Panc1 (cell line): ENCODE measurements at regions not wholly inside any gene's neighbourhood (a gene's known extent, or its start where the extent isn't known, plus 50 kb on each side); places are given as distances from the start of the nearest gene placed in this dataset.
"Not testable (repeated sequence)": the region's sequence is repeated elsewhere in the genome, so short reads cannot be mapped to it uniquely, and the experiment has no call there.

Experiments
- ATAC-seq: fragments of 200-7000 bp; cut with Tn5 transposase; 2 replicates; pipeline ENCODE4 v1.9.1; 2020; ENCODE audit warnings: mild to moderate bottlenecking, moderate library complexity
- BruUV-seq: library from RNA; stranded (reverse); fragments of 400-500 nt; replicated peaks from 2 replicates; lab custom pipeline; 2021; lab: Mats Ljungman, UMichigan
- CTCF ChIA-PET: fragments of 300-600 bp; sonication (Branson Sonifier 250); formaldehyde crosslinking; loops from one replicate; lab custom pipeline; 2022; ENCODE audit warnings: antibody characterized with exemption; lab: Charles Lee
- POLR2A ChIA-PET: fragments of 300-600 bp; sonication (Branson Sonifier 250); formaldehyde crosslinking; loops from one replicate; lab custom pipeline; 2022; ENCODE audit warnings: antibody characterized with exemption; lab: Charles Lee
- DNase-seq: peaks from one replicate; pipeline ENCODE4 v3.0.0-alpha.2; 2010; ENCODE audit warnings: low read depth, low spot score
- H3K27ac ChIP-seq: 2 replicates; pipeline ENCODE4 v1.5.1; 2011; ENCODE audit warnings: mild to moderate bottlenecking, low read length, inconsistent platforms
- H3K27me3 ChIP-seq: fragments of 200-500 bp; sonication (Bioruptor generic); 2 replicates; pipeline ENCODE4 v1.6.0; 2014; ENCODE audit warnings: low read length, inconsistent platforms; ENCODE audit not compliant: control insufficient read depth, insufficient read depth
- H3K36me3 ChIP-seq: fragments of 200-500 bp; sonication (Bioruptor generic); 2 replicates; pipeline ENCODE4 v1.5.1; 2014; ENCODE audit warnings: inconsistent platforms, mild to moderate bottlenecking, low read length, moderate library complexity; ENCODE audit not compliant: control insufficient read depth, insufficient read depth
- H3K4me1 ChIP-seq: 2 replicates; pipeline ENCODE4 v1.5.1; 2011; ENCODE audit warnings: inconsistent platforms, mild to moderate bottlenecking, low read length, moderate library complexity; ENCODE audit not compliant: control insufficient read depth, insufficient read depth
- H3K4me3 ChIP-seq, 2 experiments: 2 replicates each; pipeline ENCODE4 v1.5.1; 2011 to 2012; ENCODE audit warnings: low read depth in 2 of 2, low read length in 2 of 2, mild to moderate bottlenecking in 2 of 2, inconsistent platforms in 1 of 2, moderate library complexity in 1 of 2
- H3K9me3 ChIP-seq: fragments of 200-500 bp; sonication (Bioruptor generic); 2 replicates; pipeline ENCODE4 v1.5.1; 2014; ENCODE audit warnings: low read depth, mild to moderate bottlenecking, inconsistent platforms, low read length, moderate library complexity; ENCODE audit not compliant: control insufficient read depth, insufficient read depth
- POLR2AphosphoS5 ChIP-seq: IDR thresholded peaks from 2 replicates; pipeline ENCODE4 v1.6.1; 2012; ENCODE audit warnings: mild to moderate bottlenecking, low read depth, low read length, moderate library complexity
- SIN3A ChIP-seq: IDR thresholded peaks from 2 replicates; pipeline ENCODE4 v1.6.1; 2012; ENCODE audit warnings: low read depth, mild to moderate bottlenecking, low read length, moderate library complexity, borderline replicate concordance; ENCODE audit not compliant: insufficient read depth
- TCF7L2 ChIP-seq: IDR thresholded peaks from 2 replicates; pipeline ENCODE4 v1.6.1; 2011; ENCODE audit warnings: mild to moderate bottlenecking, low read depth, low read length, inconsistent platforms
- in situ Hi-C: cut with HindIII; loops from 2 replicates; pipeline ENCODE4 v1.10.0; 2016; ENCODE audit warnings: low sequenced_read_pairs, low pct_unique_long_range_greater_than_20kb
- intact Hi-C: fragments of 100-400 bp; cut with micrococcal nuclease; formaldehyde crosslinking; loops from one replicate; pipeline ENCODE4 v1.10.0; 2022; ENCODE audit not compliant: unreplicated experiment
- TF ChIP-seq, protein P1 (sequence below): fragments of 450-650 bp; IDR thresholded peaks from 2 replicates; pipeline ENCODE4 v1.5.1; 2017; ENCODE audit warnings: mild to moderate bottlenecking
- TF ChIP-seq, protein P2 (sequence below), 2 experiments: IDR thresholded peaks; 2 replicates each; pipeline ENCODE4 v1.6.1; 2011 to 2012; ENCODE audit warnings: low read depth in 2 of 2, control low read depth in 1 of 2, low read length in 1 of 2, mild to moderate bottlenecking in 1 of 2, moderate library complexity in 1 of 2; ENCODE audit not compliant: insufficient read depth in 1 of 2

DNA sequence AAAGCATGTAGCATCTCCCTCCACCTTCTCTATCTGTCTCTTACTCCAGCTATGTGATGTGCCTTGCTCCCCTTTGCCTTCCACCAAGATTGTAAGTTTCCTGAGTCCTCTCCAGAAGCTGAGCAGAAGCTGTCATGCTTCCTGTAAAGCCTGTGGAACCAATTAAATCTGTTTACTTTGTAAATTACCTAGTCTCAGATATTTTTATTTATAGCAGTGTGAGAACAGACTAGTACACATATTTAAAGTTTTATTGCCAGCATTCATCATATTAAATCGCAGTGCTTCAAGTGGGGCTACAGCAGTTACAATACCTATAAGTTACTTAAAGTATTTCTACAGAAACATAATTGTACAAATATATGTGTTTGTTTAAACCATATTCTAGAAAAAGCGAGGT, 973.1 kb downstream of the SLC16A7 start:
- TF ChIP-seq, protein P1, sequence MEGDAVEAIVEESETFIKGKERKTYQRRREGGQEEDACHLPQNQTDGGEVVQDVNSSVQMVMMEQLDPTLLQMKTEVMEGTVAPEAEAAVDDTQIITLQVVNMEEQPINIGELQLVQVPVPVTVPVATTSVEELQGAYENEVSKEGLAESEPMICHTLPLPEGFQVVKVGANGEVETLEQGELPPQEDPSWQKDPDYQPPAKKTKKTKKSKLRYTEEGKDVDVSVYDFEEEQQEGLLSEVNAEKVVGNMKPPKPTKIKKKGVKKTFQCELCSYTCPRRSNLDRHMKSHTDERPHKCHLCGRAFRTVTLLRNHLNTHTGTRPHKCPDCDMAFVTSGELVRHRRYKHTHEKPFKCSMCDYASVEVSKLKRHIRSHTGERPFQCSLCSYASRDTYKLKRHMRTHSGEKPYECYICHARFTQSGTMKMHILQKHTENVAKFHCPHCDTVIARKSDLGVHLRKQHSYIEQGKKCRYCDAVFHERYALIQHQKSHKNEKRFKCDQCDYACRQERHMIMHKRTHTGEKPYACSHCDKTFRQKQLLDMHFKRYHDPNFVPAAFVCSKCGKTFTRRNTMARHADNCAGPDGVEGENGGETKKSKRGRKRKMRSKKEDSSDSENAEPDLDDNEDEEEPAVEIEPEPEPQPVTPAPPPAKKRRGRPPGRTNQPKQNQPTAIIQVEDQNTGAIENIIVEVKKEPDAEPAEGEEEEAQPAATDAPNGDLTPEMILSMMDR: no peak
- no peak for TF ChIP-seq TCF7L2
- no peak for TF ChIP-seq SIN3A
- no peak for TF ChIP-seq POLR2AphosphoS5
- TF ChIP-seq, protein P2, sequence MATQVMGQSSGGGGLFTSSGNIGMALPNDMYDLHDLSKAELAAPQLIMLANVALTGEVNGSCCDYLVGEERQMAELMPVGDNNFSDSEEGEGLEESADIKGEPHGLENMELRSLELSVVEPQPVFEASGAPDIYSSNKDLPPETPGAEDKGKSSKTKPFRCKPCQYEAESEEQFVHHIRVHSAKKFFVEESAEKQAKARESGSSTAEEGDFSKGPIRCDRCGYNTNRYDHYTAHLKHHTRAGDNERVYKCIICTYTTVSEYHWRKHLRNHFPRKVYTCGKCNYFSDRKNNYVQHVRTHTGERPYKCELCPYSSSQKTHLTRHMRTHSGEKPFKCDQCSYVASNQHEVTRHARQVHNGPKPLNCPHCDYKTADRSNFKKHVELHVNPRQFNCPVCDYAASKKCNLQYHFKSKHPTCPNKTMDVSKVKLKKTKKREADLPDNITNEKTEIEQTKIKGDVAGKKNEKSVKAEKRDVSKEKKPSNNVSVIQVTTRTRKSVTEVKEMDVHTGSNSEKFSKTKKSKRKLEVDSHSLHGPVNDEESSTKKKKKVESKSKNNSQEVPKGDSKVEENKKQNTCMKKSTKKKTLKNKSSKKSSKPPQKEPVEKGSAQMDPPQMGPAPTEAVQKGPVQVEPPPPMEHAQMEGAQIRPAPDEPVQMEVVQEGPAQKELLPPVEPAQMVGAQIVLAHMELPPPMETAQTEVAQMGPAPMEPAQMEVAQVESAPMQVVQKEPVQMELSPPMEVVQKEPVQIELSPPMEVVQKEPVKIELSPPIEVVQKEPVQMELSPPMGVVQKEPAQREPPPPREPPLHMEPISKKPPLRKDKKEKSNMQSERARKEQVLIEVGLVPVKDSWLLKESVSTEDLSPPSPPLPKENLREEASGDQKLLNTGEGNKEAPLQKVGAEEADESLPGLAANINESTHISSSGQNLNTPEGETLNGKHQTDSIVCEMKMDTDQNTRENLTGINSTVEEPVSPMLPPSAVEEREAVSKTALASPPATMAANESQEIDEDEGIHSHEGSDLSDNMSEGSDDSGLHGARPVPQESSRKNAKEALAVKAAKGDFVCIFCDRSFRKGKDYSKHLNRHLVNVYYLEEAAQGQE (IDR thresholded peaks at IDR 0.05; ENCODE audit: insufficient read depth in 1 of 2, low read depth in 2 of 2, low read length in 1 of 2): no peak
- Histone ChIP-seq H3K9me3 (no peaks in the 10 kb centered on the region), H3K27ac (no peak overlapping the region), H3K4me1 (no peaks in the 10 kb centered on the region), H3K27me3 (no peaks in the 10 kb centered on the region), H3K4me3 (no peak overlapping the region), H3K36me3 (no peaks in the 10 kb centered on the region)
- no peak for ATAC-seq
- no peak for DNase-seq
- intact Hi-C loops: no loop called here
- in situ Hi-C loops: no loop called here
- POLR2A ChIA-PET: no interaction called here
- CTCF ChIA-PET: no interaction called here
- BruUV-seq: no TSS peak

DNA sequence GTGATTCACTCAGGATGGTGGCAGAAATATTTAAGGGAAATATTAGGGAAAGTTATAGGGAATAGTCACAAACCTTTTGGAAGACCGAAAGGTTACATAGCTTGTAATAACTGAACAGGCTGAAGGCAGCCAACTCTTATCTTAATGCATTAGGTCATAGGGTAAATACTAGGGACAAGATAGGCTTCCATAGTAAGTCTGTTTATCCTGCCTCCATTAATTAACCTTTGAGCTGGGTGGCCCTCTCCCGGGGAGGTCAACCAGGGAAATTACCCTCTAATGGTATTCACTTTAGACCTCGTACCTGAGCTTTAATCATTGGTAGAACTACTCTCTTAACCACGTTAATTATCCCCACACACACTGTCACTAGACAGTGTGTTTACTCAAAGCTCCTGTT, 981.8 kb downstream of the SLC16A7 start:
- in situ Hi-C loops: no loop called here
- DNase-seq (no peak), ATAC-seq (no peak)
- Histone ChIP-seq H3K4me3 (no peak overlapping the region), H3K4me1 (no peaks in the 10 kb centered on the region), H3K36me3 (no peaks in the 10 kb centered on the region), H3K27ac (no peak overlapping the region), H3K9me3 (no peaks in the 10 kb centered on the region), H3K27me3 (no peaks in the 10 kb centered on the region)
- intact Hi-C loops: no loop called here
- BruUV-seq: no TSS peak
- ChIA-PET CTCF (no interaction called here), POLR2A (no interaction called here)
- no peak for TF ChIP-seq SIN3A
- TF ChIP-seq, protein P2 (IDR thresholded peaks at IDR 0.05; ENCODE audit: insufficient read depth in 1 of 2, low read depth in 2 of 2, low read length in 1 of 2): no peak
- no peak for TF ChIP-seq TCF7L2
- TF ChIP-seq, protein P1: no peak
- no peak for TF ChIP-seq POLR2AphosphoS5

DNA sequence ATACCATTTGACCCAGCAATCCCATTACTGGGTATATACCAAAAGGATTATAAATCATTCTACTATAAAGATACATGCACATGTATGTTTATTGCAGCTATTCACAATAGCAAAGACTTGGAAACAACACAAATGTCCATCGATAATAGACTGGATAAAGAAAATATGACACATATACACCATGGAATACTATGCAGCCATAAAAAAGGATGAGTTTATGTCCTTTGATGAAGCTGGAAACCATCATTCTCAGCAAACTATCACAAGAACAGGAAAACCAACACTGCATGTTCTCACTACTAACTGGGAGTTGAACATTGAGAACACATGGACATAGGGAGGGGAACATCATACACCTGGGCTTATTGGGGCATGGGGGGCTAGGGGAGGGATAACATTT, 991.8 kb downstream of the SLC16A7 start:
- H3K27me3 ChIP-seq, CTCF ChIA-PET, ATAC-seq, H3K9me3 ChIP-seq, H3K4me1 ChIP-seq, H3K36me3 ChIP-seq, intact Hi-C loops, BruUV-seq, DNase-seq, H3K4me3 ChIP-seq, in situ Hi-C loops, H3K27ac ChIP-seq: not testable (repeated sequence)
- POLR2A ChIA-PET: interaction anchor here (0.7 kb wide), 1 partner anchor 436 kb away, joined by 3 read pairs; no protein-coding TSS in a partner anchor
